HepG2 (cell line): ENCODE measurements at regions not wholly inside any gene's neighbourhood (a gene's known extent, or its start where the extent isn't known, plus 50 kb on each side); places are given as distances from the start of the nearest gene placed in this dataset.

ENCODE experiments used
- ADNP ChIP-seq: sonication (generic); formaldehyde crosslinking; IDR thresholded peaks from 2 replicates; pipeline ENCODE4 v1.4.0; 2020; ENCODE audit warnings: missing genetic modification reagents
- ARID4A ChIP-seq: sonication (generic); formaldehyde crosslinking; IDR thresholded peaks from 2 replicates; pipeline ENCODE4 v1.5.0; 2020; ENCODE audit warnings: mild to moderate bottlenecking, missing genetic modification reagents, borderline replicate concordance
- HNRNPLL ChIP-seq: fragments of 200-400 bp; formaldehyde crosslinking; IDR thresholded peaks from 2 replicates; pipeline ENCODE4 v1.6.1; 2017; ENCODE audit warnings: mild to moderate bottlenecking, low read depth, low read length; ENCODE audit not compliant: poor library complexity, severe bottlenecking
- HNRNPUL1 ChIP-seq: fragments of 200-400 bp; formaldehyde crosslinking; IDR thresholded peaks from 2 replicates; pipeline ENCODE4 v1.6.1; 2017; ENCODE audit warnings: low read depth, mild to moderate bottlenecking, low read length, moderate library complexity
- KDM3A ChIP-seq: IDR thresholded peaks from 2 replicates; pipeline ENCODE4 v1.6.1; 2018; ENCODE audit warnings: low read depth, missing compliant biosample characterization
- PTBP1 ChIP-seq: fragments of 200-400 bp; formaldehyde crosslinking; IDR thresholded peaks from 2 replicates; pipeline ENCODE4 v1.6.1; 2018; ENCODE audit warnings: low read length, low read depth; ENCODE audit not compliant: poor library complexity, severe bottlenecking
- SNAI1 ChIP-seq: sonication (generic); formaldehyde crosslinking; IDR thresholded peaks from 2 replicates; pipeline ENCODE4 v1.5.0; 2020; ENCODE audit warnings: mild to moderate bottlenecking, missing genetic modification reagents, borderline replicate concordance
- TBP ChIP-seq: sonication (generic); formaldehyde crosslinking; IDR thresholded peaks from 2 replicates; pipeline ENCODE4 v1.5.0; 2020; ENCODE audit warnings: missing genetic modification reagents
- ZBTB37 ChIP-seq: sonication (generic); formaldehyde crosslinking; IDR thresholded peaks from 2 replicates; pipeline ENCODE4 v1.4.0; 2020; ENCODE audit warnings: mild to moderate bottlenecking, missing genetic modification reagents
- ZBTB49 ChIP-seq: sonication (generic); formaldehyde crosslinking; IDR thresholded peaks from 2 replicates; pipeline ENCODE4 v1.4.0; 2020; ENCODE audit warnings: missing genetic modification reagents, borderline replicate concordance
- ZMAT3 ChIP-seq: sonication (generic); formaldehyde crosslinking; conservative IDR thresholded peaks from 2 replicates; pipeline ENCODE4 v1.7.0; 2021; ENCODE audit warnings: missing genetic modification reagents
- ZNF256 ChIP-seq: sonication (generic); formaldehyde crosslinking; conservative IDR thresholded peaks from 2 replicates; pipeline ENCODE4 v1.4.0; 2020; ENCODE audit warnings: missing genetic modification reagents
- ZNF317 ChIP-seq: sonication (generic); formaldehyde crosslinking; IDR thresholded peaks from 2 replicates; pipeline ENCODE4 v1.5.0; 2020; ENCODE audit warnings: mild to moderate bottlenecking, missing genetic modification reagents
- ZNF564 ChIP-seq: sonication (generic); formaldehyde crosslinking; IDR thresholded peaks from 2 replicates; pipeline ENCODE4 v1.8.1; 2023; ENCODE audit warnings: mild to moderate bottlenecking, missing genetic modification reagents
- ZNF615 ChIP-seq: sonication (generic); formaldehyde crosslinking; IDR thresholded peaks from 2 replicates; pipeline ENCODE4 v1.5.0; 2020; ENCODE audit warnings: mild to moderate bottlenecking, missing genetic modification reagents, borderline replicate concordance
- TF ChIP-seq, protein P1 (sequence below): sonication (generic); formaldehyde crosslinking; IDR thresholded peaks from 2 replicates; pipeline ENCODE4 v1.5.1; 2020; ENCODE audit warnings: missing genetic modification reagents, mild to moderate bottlenecking, borderline replicate concordance

- TF ChIP-seq SNAI1 (CRISPR knock-in tag) (no peak), ADNP (CRISPR knock-in tag) (no peak), PTBP1 (no peak), ZNF615 (no peak), KDM3A (CRISPR knock-in tag) (0 out of 2 replicates have a peak, but pooled peaks have one; percentile 61), TBP (CRISPR knock-in tag) (no peak), ZNF564 (CRISPR knock-in tag) (no peak), ZNF256 (no peak), ZBTB49 (CRISPR knock-in tag) (no peak), ZNF317 (CRISPR knock-in tag) (peak; percentile 92), ARID4A (CRISPR knock-in tag) (peak; percentile 27; the same call in 1 of the 2 replicates), ZBTB37 (CRISPR knock-in tag) (peak; percentile 81; the same call in 1 of the 2 replicates), HNRNPUL1 (no peak), ZMAT3 (CRISPR knock-in tag) (no peak), HNRNPLL (no peak)
- TF ChIP-seq, protein P1, sequence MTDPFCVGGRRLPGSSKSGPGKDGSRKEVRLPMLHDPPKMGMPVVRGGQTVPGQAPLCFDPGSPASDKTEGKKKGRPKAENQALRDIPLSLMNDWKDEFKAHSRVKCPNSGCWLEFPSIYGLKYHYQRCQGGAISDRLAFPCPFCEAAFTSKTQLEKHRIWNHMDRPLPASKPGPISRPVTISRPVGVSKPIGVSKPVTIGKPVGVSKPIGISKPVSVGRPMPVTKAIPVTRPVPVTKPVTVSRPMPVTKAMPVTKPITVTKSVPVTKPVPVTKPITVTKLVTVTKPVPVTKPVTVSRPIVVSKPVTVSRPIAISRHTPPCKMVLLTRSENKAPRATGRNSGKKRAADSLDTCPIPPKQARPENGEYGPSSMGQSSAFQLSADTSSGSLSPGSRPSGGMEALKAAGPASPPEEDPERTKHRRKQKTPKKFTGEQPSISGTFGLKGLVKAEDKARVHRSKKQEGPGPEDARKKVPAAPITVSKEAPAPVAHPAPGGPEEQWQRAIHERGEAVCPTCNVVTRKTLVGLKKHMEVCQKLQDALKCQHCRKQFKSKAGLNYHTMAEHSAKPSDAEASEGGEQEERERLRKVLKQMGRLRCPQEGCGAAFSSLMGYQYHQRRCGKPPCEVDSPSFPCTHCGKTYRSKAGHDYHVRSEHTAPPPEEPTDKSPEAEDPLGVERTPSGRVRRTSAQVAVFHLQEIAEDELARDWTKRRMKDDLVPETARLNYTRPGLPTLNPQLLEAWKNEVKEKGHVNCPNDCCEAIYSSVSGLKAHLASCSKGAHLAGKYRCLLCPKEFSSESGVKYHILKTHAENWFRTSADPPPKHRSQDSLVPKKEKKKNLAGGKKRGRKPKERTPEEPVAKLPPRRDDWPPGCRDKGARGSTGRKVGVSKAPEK (CRISPR knock-in tag): no peak
Measured at GRCh38 chr6:3913077-3913957, 64.1 kb downstream of the FAM50B start (continued).
